ENCODE measurements at regions not wholly inside any gene's neighbourhood (a gene's known extent, or its start where the extent isn't known, plus 50 kb on each side); places are given as distances from the start of the nearest gene placed in this dataset.

GRCh38 chr21:28212061-28212460 is 780.6 kb downstream of the LTN1 start:
- intact Hi-C loops (cut with micrococcal nuclease; ENCODE audit: unreplicated experiment), result no loop called here
- Histone ChIP-seq H3K36me3 (ENCODE audit: insufficient read depth, low read length, poor library complexity, severe bottlenecking) (no peaks in the 10 kb centered on the region), H3K4me1 (ENCODE audit: insufficient read depth, low read length, poor library complexity, severe bottlenecking) (peaks cover 7% of the 10 kb centered on the region), H3K9me3 (ENCODE audit: low read depth, low read length, poor library complexity, severe bottlenecking) (no peaks in the 10 kb centered on the region), H3K27me3 (replicated peaks; ENCODE audit: insufficient read depth, low read depth, low read length, poor library complexity) (no peaks in the 10 kb centered on the region), H3K4me3 (ENCODE audit: low read depth, low read length, poor library complexity, severe bottlenecking) (no peak overlapping the region), H3K27ac (ENCODE audit: low read depth, low read length, poor library complexity, severe bottlenecking) (no peak overlapping the region)
- DNase-seq (ENCODE audit: low spot score), result no peak
- no peak for TF ChIP-seq EZH2 (IDR thresholded peaks at IDR 0.05; ENCODE audit: borderline replicate concordance, low read depth, low read length, poor library complexity, severe bottlenecking)
- no peak for TF ChIP-seq CTCF (conservative IDR thresholded peaks at IDR 0.05; ENCODE audit: low read depth, low read length)
- ChIA-PET POLR2A (ENCODE audit: low non-redundant PET) (no interaction called here), CTCF (no interaction called here)
- no TSS peak for BruUV-seq (replicated peaks)

GRCh38 chr21:28207436-28208173 is 785.1 kb downstream of the LTN1 start:
- TF ChIP-seq EZH2 (IDR thresholded peaks at IDR 0.05; ENCODE audit: borderline replicate concordance, low read depth, low read length, poor library complexity, severe bottlenecking), result no peak
- no peak for TF ChIP-seq CTCF (conservative IDR thresholded peaks at IDR 0.05; ENCODE audit: low read depth, low read length)
- intact Hi-C loops (cut with micrococcal nuclease; ENCODE audit: unreplicated experiment), result no loop called here
- Histone ChIP-seq H3K9me3 (ENCODE audit: low read depth, low read length, poor library complexity, severe bottlenecking) (no peaks in the 10 kb centered on the region), H3K36me3 (ENCODE audit: insufficient read depth, low read length, poor library complexity, severe bottlenecking) (no peaks in the 10 kb centered on the region), H3K4me3 (ENCODE audit: low read depth, low read length, poor library complexity, severe bottlenecking) (no peak overlapping the region), H3K27me3 (replicated peaks; ENCODE audit: insufficient read depth, low read depth, low read length, poor library complexity) (no peaks in the 10 kb centered on the region), H3K27ac (ENCODE audit: low read depth, low read length, poor library complexity, severe bottlenecking) (peak overlapping the region; percentile 65), H3K4me1 (ENCODE audit: insufficient read depth, low read length, poor library complexity, severe bottlenecking) (peaks cover 7% of the 10 kb centered on the region)
- CTCF ChIA-PET, result no interaction called here
- POLR2A ChIA-PET (ENCODE audit: low non-redundant PET), result no interaction called here
- DNase-seq (ENCODE audit: low spot score), result peak; percentile 88
- BruUV-seq (replicated peaks), result no TSS peak

- Histone ChIP-seq H3K9me3 (ENCODE audit: low read depth, low read length, poor library complexity, severe bottlenecking) (peaks cover 8% of the 10 kb centered on the region), H3K36me3 (ENCODE audit: insufficient read depth, low read length, poor library complexity, severe bottlenecking) (no peaks in the 10 kb centered on the region), H3K4me1 (ENCODE audit: insufficient read depth, low read length, poor library complexity, severe bottlenecking) (no peaks in the 10 kb centered on the region), H3K27me3 (replicated peaks; ENCODE audit: insufficient read depth, low read depth, low read length, poor library complexity) (no peaks in the 10 kb centered on the region), H3K4me3 (ENCODE audit: low read depth, low read length, poor library complexity, severe bottlenecking) (no peak overlapping the region), H3K27ac (ENCODE audit: low read depth, low read length, poor library complexity, severe bottlenecking) (no peak overlapping the region)
- ChIA-PET CTCF (no interaction called here), POLR2A (ENCODE audit: low non-redundant PET) (no interaction called here)
- intact Hi-C loops (cut with micrococcal nuclease; ENCODE audit: unreplicated experiment), result loop anchor here (1.0 kb wide), 1 partner anchor 40 kb away; no protein-coding TSS in a partner anchor
- TF ChIP-seq CTCF (conservative IDR thresholded peaks at IDR 0.05; ENCODE audit: low read depth, low read length) (no peak), EZH2 (IDR thresholded peaks at IDR 0.05; ENCODE audit: borderline replicate concordance, low read depth, low read length, poor library complexity, severe bottlenecking) (no peak)
- no TSS peak for BruUV-seq (replicated peaks)
- DNase-seq (ENCODE audit: low spot score), result no peak
Measured at GRCh38 chr21:28200726-28201125, 792.0 kb downstream of the LTN1 start.

All from A673 (cell line).